ENCODE measurements at regions not wholly inside any gene's neighbourhood (a gene's known extent, or its start where the extent isn't known, plus 50 kb on each side); places are given as distances from the start of the nearest gene placed in this dataset.

- TF ChIP-seq EZH2phosphoT487 (IDR thresholded peaks at IDR 0.05; ENCODE audit: borderline replicate concordance, low read length) (no peak), CTCF (conservative IDR thresholded peaks at IDR 0.05; ENCODE audit: low read depth, low read length) (no peak)
Measured at GRCh38 chr4:116877069-116877468, 208.3 kb downstream of the TRAM1L1 start.

Measured in PC-3 (cell line).